ENCODE measurements at regions not wholly inside any gene's neighbourhood (a gene's known extent, or its start where the extent isn't known, plus 50 kb on each side); places are given as distances from the start of the nearest gene placed in this dataset.
"Not testable (repeated sequence)": the region's sequence is repeated elsewhere in the genome, so short reads cannot be mapped to it uniquely, and the experiment has no call there.

GRCh38 chr10:121324678-121325213, 273.5 kb downstream of the FGFR2 start:
- DNase-seq (ENCODE audit: low spot score) (no peak), ATAC-seq (no peak)
- intact Hi-C loops (cut with DNase I): no loop called here

GRCh38 chr10:121325490-121326231, 272.6 kb downstream of the FGFR2 start:
- intact Hi-C loops (cut with DNase I): no loop called here
- DNase-seq (ENCODE audit: low spot score) (no peak), ATAC-seq (no peak)

GRCh38 chr10:121326905-121327304, 271.3 kb downstream of the FGFR2 start:
- DNase-seq (ENCODE audit: low spot score) (no peak), ATAC-seq (no peak)
- intact Hi-C loops (cut with DNase I): no loop called here

- ATAC-seq: no peak
- intact Hi-C loops (cut with DNase I): no loop called here
- DNase-seq (ENCODE audit: low spot score): no peak
Measured at GRCh38 chr10:121327727-121328126, 270.5 kb downstream of the FGFR2 start.

- intact Hi-C loops (cut with DNase I); DNase-seq (ENCODE audit: low spot score): not testable (repeated sequence)
Measured at GRCh38 chr10:121329631-121330030, 268.6 kb downstream of the FGFR2 start.

GRCh38 chr10:121330563-121330962, 267.7 kb downstream of the FGFR2 start:
- ATAC-seq: no peak
- DNase-seq (ENCODE audit: low spot score): no peak
- intact Hi-C loops (cut with DNase I): no loop called here

More at GRCh38 chr10:121329631-121330030, 268.6 kb downstream of the FGFR2 start:
- not testable (repeated sequence) for ATAC-seq

GRCh38 chr10:121332353-121332752, 265.9 kb downstream of the FGFR2 start:
- DNase-seq (ENCODE audit: low spot score) (no peak), ATAC-seq (no peak)
- intact Hi-C loops (cut with DNase I): no loop called here

GRCh38 chr10:121332829-121333765, 265.1 kb downstream of the FGFR2 start:
- no peak for ATAC-seq
- intact Hi-C loops (cut with DNase I): no loop called here
- no peak for DNase-seq (ENCODE audit: low spot score)

- intact Hi-C loops (cut with DNase I): no loop called here
- no peak for DNase-seq (ENCODE audit: low spot score)
Measured at GRCh38 chr10:121335386-121335925, 262.8 kb downstream of the FGFR2 start.

GRCh38 chr10:121337427-121337826, 260.8 kb downstream of the FGFR2 start:
- DNase-seq (ENCODE audit: low spot score): no peak
- intact Hi-C loops (cut with DNase I): no loop called here
- peak; percentile 75 for ATAC-seq

More at GRCh38 chr10:121335386-121335925, 262.8 kb downstream of the FGFR2 start:
- ATAC-seq: no peak

GRCh38 chr10:121338206-121338980, 259.9 kb downstream of the FGFR2 start:
- intact Hi-C loops (cut with DNase I): no loop called here
- DNase-seq (ENCODE audit: low spot score) (no peak), ATAC-seq (no peak)

GRCh38 chr10:121339114-121339513, 259.1 kb downstream of the FGFR2 start:
- no peak for ATAC-seq
- intact Hi-C loops (cut with DNase I): no loop called here
- DNase-seq (ENCODE audit: low spot score): no peak

- ATAC-seq (no peak), DNase-seq (ENCODE audit: low spot score) (no peak)
- intact Hi-C loops (cut with DNase I): no loop called here
Measured at GRCh38 chr10:121340271-121340831, 257.9 kb downstream of the FGFR2 start.

- no peak for ATAC-seq
- intact Hi-C loops (cut with DNase I): no loop called here
- no peak for DNase-seq (ENCODE audit: low spot score)
Measured at GRCh38 chr10:121351540-121351939, 246.7 kb downstream of the FGFR2 start.

GRCh38 chr10:121352231-121352855, 245.9 kb downstream of the FGFR2 start:
- intact Hi-C loops (cut with DNase I): no loop called here
- ATAC-seq (no peak), DNase-seq (ENCODE audit: low spot score) (no peak)

GRCh38 chr10:121355161-121355560, 243.1 kb downstream of the FGFR2 start:
- DNase-seq (ENCODE audit: low spot score) (no peak), ATAC-seq (no peak)
- intact Hi-C loops (cut with DNase I): no loop called here

GRCh38 chr10:121356183-121356582, 242.1 kb downstream of the FGFR2 start:
- DNase-seq (ENCODE audit: low spot score) (no peak), ATAC-seq (no peak)
- intact Hi-C loops (cut with DNase I): no loop called here

GRCh38 chr10:121357401-121357800, 240.8 kb downstream of the FGFR2 start:
- DNase-seq (ENCODE audit: low spot score): no peak
- intact Hi-C loops (cut with DNase I): no loop called here
- no peak for ATAC-seq
